ENCODE measurements at regions not wholly inside any gene's neighbourhood (a gene's known extent, or its start where the extent isn't known, plus 50 kb on each side); places are given as distances from the start of the nearest gene placed in this dataset.

GRCh38 chr2:425947-426346 lies 138.1 kb upstream of the ALKAL2 start:
- DNase-seq (ENCODE audit: low read depth), result no peak

GRCh38 chr2:425243-425642 lies 137.4 kb upstream of the ALKAL2 start:
- no peak for DNase-seq (ENCODE audit: low read depth)

- no peak for DNase-seq (ENCODE audit: low read depth)
Measured at GRCh38 chr2:424306-425171, 136.6 kb upstream of the ALKAL2 start.

- no peak for DNase-seq (ENCODE audit: low read depth)
Measured at GRCh38 chr2:423479-423878, 135.6 kb upstream of the ALKAL2 start.

- DNase-seq (ENCODE audit: low read depth), result no peak
Measured at GRCh38 chr2:422676-423435, 135.0 kb upstream of the ALKAL2 start.

- no peak for DNase-seq (ENCODE audit: low read depth)
Measured at GRCh38 chr2:421406-421805, 133.5 kb upstream of the ALKAL2 start.

- DNase-seq (ENCODE audit: low read depth), result no peak
Measured at GRCh38 chr2:419687-420317, 131.9 kb upstream of the ALKAL2 start.

GRCh38 chr2:417662-418061 lies 129.8 kb upstream of the ALKAL2 start:
- no peak for DNase-seq (ENCODE audit: low read depth)

- DNase-seq (ENCODE audit: low read depth), result no peak
Measured at GRCh38 chr2:417006-417405, 129.1 kb upstream of the ALKAL2 start.

GRCh38 chr2:415986-416610 lies 128.2 kb upstream of the ALKAL2 start:
- no peak for DNase-seq (ENCODE audit: low read depth)

GRCh38 chr2:409523-409922 lies 121.6 kb upstream of the ALKAL2 start:
- no peak for DNase-seq (ENCODE audit: low read depth)

- no peak for DNase-seq (ENCODE audit: low read depth)
Measured at GRCh38 chr2:407630-408029, 119.7 kb upstream of the ALKAL2 start.

GRCh38 chr2:406876-407275 lies 119.0 kb upstream of the ALKAL2 start:
- no peak for DNase-seq (ENCODE audit: low read depth)

- no peak for DNase-seq (ENCODE audit: low read depth)
Measured at GRCh38 chr2:406231-406630, 118.3 kb upstream of the ALKAL2 start.

- DNase-seq (ENCODE audit: low read depth), result no peak
Measured at GRCh38 chr2:404581-404980, 116.7 kb upstream of the ALKAL2 start.

GRCh38 chr2:403682-404081 lies 115.8 kb upstream of the ALKAL2 start:
- DNase-seq (ENCODE audit: low read depth), result no peak

- no peak for DNase-seq (ENCODE audit: low read depth)
Measured at GRCh38 chr2:402721-403120, 114.8 kb upstream of the ALKAL2 start.

GRCh38 chr2:402206-402605 lies 114.3 kb upstream of the ALKAL2 start:
- DNase-seq (ENCODE audit: low read depth), result no peak

- DNase-seq (ENCODE audit: low read depth), result no peak
Measured at GRCh38 chr2:401019-401679, 113.3 kb upstream of the ALKAL2 start.

GRCh38 chr2:397926-398325 lies 110.0 kb upstream of the ALKAL2 start:
- no peak for DNase-seq (ENCODE audit: low read depth)

- DNase-seq (ENCODE audit: low read depth), result no peak
Measured at GRCh38 chr2:397521-397920, 109.6 kb upstream of the ALKAL2 start.

GRCh38 chr2:396903-397302 lies 109.0 kb upstream of the ALKAL2 start:
- no peak for DNase-seq (ENCODE audit: low read depth)

Measured in T follicular helper cell (primary cell).